ENCODE measurements at regions not wholly inside any gene's neighbourhood (a gene's known extent, or its start where the extent isn't known, plus 50 kb on each side); places are given as distances from the start of the nearest gene placed in this dataset.

DNA sequence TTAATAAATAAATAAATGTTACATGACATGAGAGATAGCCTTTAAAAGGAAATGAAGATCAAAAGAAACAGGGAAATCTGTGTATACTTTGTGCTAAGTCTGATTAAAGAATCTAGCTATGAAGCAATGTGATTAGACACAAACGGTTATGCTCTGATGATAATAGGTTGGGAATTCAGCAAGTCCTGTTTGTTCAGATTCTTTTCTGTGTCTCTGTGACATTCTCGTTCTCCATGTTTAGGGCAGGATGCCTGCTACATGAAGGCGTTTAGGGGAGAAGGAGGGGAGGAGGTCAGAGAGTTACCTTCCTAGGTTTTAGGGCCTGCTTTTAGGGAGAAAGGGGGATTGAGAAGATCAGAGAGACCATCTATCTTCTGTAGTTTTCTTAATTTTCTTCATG is 555.3 kb downstream of the DNAJB9 start:
- Histone ChIP-seq H3K27me3 (ENCODE audit: insufficient read depth, poor library complexity, severe bottlenecking) (no peaks in the 10 kb centered on the region), H3K27ac (replicated peaks) (no peak overlapping the region), H3K4me3 (replicated peaks; ENCODE audit: insufficient read depth, low read length) (no peak overlapping the region)
- no peak for DNase-seq (ENCODE audit: low read depth in 1 of 2, low spot score in 1 of 2)
- TF ChIP-seq, protein P1, sequence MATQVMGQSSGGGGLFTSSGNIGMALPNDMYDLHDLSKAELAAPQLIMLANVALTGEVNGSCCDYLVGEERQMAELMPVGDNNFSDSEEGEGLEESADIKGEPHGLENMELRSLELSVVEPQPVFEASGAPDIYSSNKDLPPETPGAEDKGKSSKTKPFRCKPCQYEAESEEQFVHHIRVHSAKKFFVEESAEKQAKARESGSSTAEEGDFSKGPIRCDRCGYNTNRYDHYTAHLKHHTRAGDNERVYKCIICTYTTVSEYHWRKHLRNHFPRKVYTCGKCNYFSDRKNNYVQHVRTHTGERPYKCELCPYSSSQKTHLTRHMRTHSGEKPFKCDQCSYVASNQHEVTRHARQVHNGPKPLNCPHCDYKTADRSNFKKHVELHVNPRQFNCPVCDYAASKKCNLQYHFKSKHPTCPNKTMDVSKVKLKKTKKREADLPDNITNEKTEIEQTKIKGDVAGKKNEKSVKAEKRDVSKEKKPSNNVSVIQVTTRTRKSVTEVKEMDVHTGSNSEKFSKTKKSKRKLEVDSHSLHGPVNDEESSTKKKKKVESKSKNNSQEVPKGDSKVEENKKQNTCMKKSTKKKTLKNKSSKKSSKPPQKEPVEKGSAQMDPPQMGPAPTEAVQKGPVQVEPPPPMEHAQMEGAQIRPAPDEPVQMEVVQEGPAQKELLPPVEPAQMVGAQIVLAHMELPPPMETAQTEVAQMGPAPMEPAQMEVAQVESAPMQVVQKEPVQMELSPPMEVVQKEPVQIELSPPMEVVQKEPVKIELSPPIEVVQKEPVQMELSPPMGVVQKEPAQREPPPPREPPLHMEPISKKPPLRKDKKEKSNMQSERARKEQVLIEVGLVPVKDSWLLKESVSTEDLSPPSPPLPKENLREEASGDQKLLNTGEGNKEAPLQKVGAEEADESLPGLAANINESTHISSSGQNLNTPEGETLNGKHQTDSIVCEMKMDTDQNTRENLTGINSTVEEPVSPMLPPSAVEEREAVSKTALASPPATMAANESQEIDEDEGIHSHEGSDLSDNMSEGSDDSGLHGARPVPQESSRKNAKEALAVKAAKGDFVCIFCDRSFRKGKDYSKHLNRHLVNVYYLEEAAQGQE (IDR thresholded peaks at IDR 0.05; ENCODE audit: insufficient replicate concordance, low read depth): no peak
- TF ChIP-seq GABPA (IDR thresholded peaks at IDR 0.05; ENCODE audit: low read depth) (no peak), POLR2AphosphoS5 (IDR thresholded peaks at IDR 0.05; ENCODE audit: low read depth) (no peak), SPI1 (IDR thresholded peaks at IDR 0.05; ENCODE audit: borderline replicate concordance, low read depth) (no peak)
- TF ChIP-seq, protein P2, sequence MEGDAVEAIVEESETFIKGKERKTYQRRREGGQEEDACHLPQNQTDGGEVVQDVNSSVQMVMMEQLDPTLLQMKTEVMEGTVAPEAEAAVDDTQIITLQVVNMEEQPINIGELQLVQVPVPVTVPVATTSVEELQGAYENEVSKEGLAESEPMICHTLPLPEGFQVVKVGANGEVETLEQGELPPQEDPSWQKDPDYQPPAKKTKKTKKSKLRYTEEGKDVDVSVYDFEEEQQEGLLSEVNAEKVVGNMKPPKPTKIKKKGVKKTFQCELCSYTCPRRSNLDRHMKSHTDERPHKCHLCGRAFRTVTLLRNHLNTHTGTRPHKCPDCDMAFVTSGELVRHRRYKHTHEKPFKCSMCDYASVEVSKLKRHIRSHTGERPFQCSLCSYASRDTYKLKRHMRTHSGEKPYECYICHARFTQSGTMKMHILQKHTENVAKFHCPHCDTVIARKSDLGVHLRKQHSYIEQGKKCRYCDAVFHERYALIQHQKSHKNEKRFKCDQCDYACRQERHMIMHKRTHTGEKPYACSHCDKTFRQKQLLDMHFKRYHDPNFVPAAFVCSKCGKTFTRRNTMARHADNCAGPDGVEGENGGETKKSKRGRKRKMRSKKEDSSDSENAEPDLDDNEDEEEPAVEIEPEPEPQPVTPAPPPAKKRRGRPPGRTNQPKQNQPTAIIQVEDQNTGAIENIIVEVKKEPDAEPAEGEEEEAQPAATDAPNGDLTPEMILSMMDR (IDR thresholded peaks at IDR 0.05; ENCODE audit: insufficient read depth, low read length): no peak

DNA sequence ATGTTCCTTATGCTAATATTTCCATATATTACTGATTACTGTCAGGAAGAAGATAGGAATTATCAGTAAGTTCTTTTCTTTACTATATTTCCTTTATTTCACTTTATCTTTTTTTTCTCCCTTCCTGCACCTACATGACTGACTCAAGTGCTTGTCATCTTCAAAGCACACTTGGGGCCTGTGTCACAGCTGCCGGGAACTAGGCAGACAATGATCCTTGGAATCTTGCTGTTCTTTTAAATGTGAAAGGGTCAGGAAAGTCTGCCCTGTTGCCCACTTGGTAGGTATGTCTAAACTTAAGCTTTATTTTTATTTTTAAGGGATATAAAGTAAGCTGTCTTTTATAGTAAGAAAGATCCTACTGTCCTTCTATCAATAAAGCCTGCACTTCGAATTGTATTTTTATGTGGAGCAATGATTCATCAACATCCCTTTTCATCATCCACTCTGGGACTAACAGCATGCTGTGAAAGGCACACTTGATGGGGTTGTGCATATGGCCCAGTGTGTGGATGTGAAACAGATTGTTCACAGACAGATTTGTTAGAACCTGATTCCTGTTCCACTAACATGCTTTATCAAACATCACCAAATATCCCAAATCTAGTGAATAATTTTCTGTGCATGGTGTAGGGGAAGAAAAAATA is 556.9 kb downstream of the DNAJB9 start:
- DNase-seq (ENCODE audit: low read depth in 1 of 2, low spot score in 1 of 2): no peak
- TF ChIP-seq SPI1 (IDR thresholded peaks at IDR 0.05; ENCODE audit: borderline replicate concordance, low read depth) (no peak), GABPA (IDR thresholded peaks at IDR 0.05; ENCODE audit: low read depth) (no peak), POLR2AphosphoS5 (IDR thresholded peaks at IDR 0.05; ENCODE audit: low read depth) (no peak)
- TF ChIP-seq, protein P2 (IDR thresholded peaks at IDR 0.05; ENCODE audit: insufficient read depth, low read length): no peak
- TF ChIP-seq, protein P1 (IDR thresholded peaks at IDR 0.05; ENCODE audit: insufficient replicate concordance, low read depth): no peak
- Histone ChIP-seq H3K27me3 (ENCODE audit: insufficient read depth, poor library complexity, severe bottlenecking) (no peaks in the 10 kb centered on the region), H3K4me3 (replicated peaks; ENCODE audit: insufficient read depth, low read length) (no peak overlapping the region), H3K27ac (replicated peaks) (no peak overlapping the region)

DNA sequence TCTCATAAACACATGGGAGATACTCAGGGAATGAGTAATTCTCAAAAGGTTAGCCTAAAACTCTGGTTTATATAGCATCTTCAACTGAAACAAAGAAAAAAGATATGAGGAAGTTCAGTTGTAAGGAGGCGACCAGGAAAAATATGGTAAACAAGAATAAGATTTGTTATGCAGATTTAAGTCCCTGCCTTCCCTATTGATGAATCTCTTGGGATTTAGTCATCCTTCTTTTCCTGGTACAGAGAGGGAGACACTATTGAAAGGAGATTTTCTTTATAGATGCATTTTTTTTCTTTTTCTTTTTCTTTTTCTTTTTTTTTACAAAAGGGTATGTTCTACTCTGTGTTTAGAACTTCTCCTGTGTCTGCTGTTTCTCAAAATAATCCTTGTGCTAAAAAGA is 557.5 kb downstream of the DNAJB9 start:
- no peak overlapping the region for H3K4me3 ChIP-seq (replicated peaks; ENCODE audit: insufficient read depth, low read length)
- no peak overlapping the region for H3K27ac ChIP-seq (replicated peaks)
- TF ChIP-seq GABPA (IDR thresholded peaks at IDR 0.05; ENCODE audit: low read depth): no peak
- TF ChIP-seq, protein P2 (IDR thresholded peaks at IDR 0.05; ENCODE audit: insufficient read depth, low read length): no peak
- no peak for TF ChIP-seq SPI1 (IDR thresholded peaks at IDR 0.05; ENCODE audit: borderline replicate concordance, low read depth)
- no peak for TF ChIP-seq POLR2AphosphoS5 (IDR thresholded peaks at IDR 0.05; ENCODE audit: low read depth)
- H3K27me3 ChIP-seq (ENCODE audit: insufficient read depth, poor library complexity, severe bottlenecking): no peaks in the 10 kb centered on the region
- DNase-seq (ENCODE audit: low read depth in 1 of 2, low spot score in 1 of 2): no peak

- no peaks in the 10 kb centered on the region for H3K27me3 ChIP-seq (ENCODE audit: insufficient read depth, poor library complexity, severe bottlenecking)
- H3K27ac ChIP-seq (replicated peaks): no peak overlapping the region
- no peak for DNase-seq (ENCODE audit: low read depth in 1 of 2, low spot score in 1 of 2)
- no peak overlapping the region for H3K4me3 ChIP-seq (replicated peaks; ENCODE audit: insufficient read depth, low read length)
- no peak for TF ChIP-seq SPI1 (IDR thresholded peaks at IDR 0.05; ENCODE audit: borderline replicate concordance, low read depth)
- no peak for TF ChIP-seq GABPA (IDR thresholded peaks at IDR 0.05; ENCODE audit: low read depth)
- TF ChIP-seq POLR2AphosphoS5 (IDR thresholded peaks at IDR 0.05; ENCODE audit: low read depth): no peak
- TF ChIP-seq, protein P2 (IDR thresholded peaks at IDR 0.05; ENCODE audit: insufficient read depth, low read length): no peak
- TF ChIP-seq, protein P1 (IDR thresholded peaks at IDR 0.05; ENCODE audit: insufficient replicate concordance, low read depth): no peak
Observed at GRCh38 chr7:109131141-109131540, 561.5 kb downstream of the DNAJB9 start.

All from HL-60 (cell line).